Parathyroid adenoma (tissue), 2 donors: ENCODE measurements at regions not wholly inside any gene's neighbourhood (a gene's known extent, or its start where the extent isn't known, plus 50 kb on each side); places are given as distances from the start of the nearest gene placed in this dataset.

Experiments
- H2AFZ ChIP-seq: fragments of 300-600 bp; sonication (generic); one replicate; pipeline ENCODE4 v1.7.0; 2017; ENCODE audit warnings: antibody characterized with exemption, mild to moderate bottlenecking
- H3K27ac ChIP-seq: fragments of 300-600 bp; sonication (generic); one replicate; pipeline ENCODE4 v1.7.0; 2017
- H3K27me3 ChIP-seq: fragments of 300-600 bp; sonication (generic); one replicate; pipeline ENCODE4 v1.7.0; 2017; ENCODE audit warnings: low read length; ENCODE audit not compliant: control insufficient read depth, insufficient read depth
- H3K36me3 ChIP-seq: fragments of 300-600 bp; sonication (generic); one replicate; pipeline ENCODE4 v1.7.0; 2017; ENCODE audit warnings: low read length; ENCODE audit not compliant: control insufficient read depth, insufficient read depth
- H3K4me1 ChIP-seq: fragments of 300-600 bp; sonication (generic); one replicate; pipeline ENCODE4 v1.7.0; 2017; ENCODE audit warnings: control low read depth
- H3K4me2 ChIP-seq: fragments of 300-600 bp; sonication (generic); one replicate; pipeline ENCODE4 v1.7.0; 2017; ENCODE audit warnings: low read length
- H3K4me3 ChIP-seq: fragments of 300-600 bp; sonication (generic); one replicate; pipeline ENCODE4 v1.7.0; 2017; ENCODE audit warnings: low read depth, low read length
- H3K79me2 ChIP-seq: fragments of 300-600 bp; sonication (generic); one replicate; pipeline ENCODE4 v1.7.0; 2017; ENCODE audit warnings: control low read depth
- H3K9ac ChIP-seq: fragments of 300-600 bp; sonication (generic); one replicate; pipeline ENCODE4 v1.7.0; 2017; ENCODE audit warnings: mild to moderate bottlenecking
- H3K9me3 ChIP-seq: fragments of 300-600 bp; sonication (generic); one replicate; pipeline ENCODE4 v1.7.0; 2017; ENCODE audit warnings: low read length; ENCODE audit not compliant: control insufficient read depth
- CTCF ChIP-seq: fragments of 300-600 bp; sonication (generic); IDR thresholded peaks from one replicate; pipeline ENCODE4 v1.7.0; 2017; ENCODE audit warnings: antibody characterized with exemption, mild to moderate bottlenecking
- donor health status: primary hyperparathyroidism.

GRCh38 chr4:59039046-59039445 is 1928.9 kb upstream of the IGFBP7 start:
- H3K4me3 ChIP-seq = no peak overlapping the region
- no peaks in the 10 kb centered on the region for H3K4me1 ChIP-seq
- no peaks in the 10 kb centered on the region for H3K9me3 ChIP-seq
- no peaks in the 10 kb centered on the region for H3K27me3 ChIP-seq
- no peaks in the 10 kb centered on the region for H3K79me2 ChIP-seq
- H3K36me3 ChIP-seq = no peaks in the 10 kb centered on the region
- H2AFZ ChIP-seq = no peak overlapping the region
- no peak overlapping the region for H3K27ac ChIP-seq
- no peak overlapping the region for H3K9ac ChIP-seq
- no peak for TF ChIP-seq CTCF
- H3K4me2 ChIP-seq = no peak overlapping the region

GRCh38 chr4:59044286-59044900 is 1934.2 kb upstream of the IGFBP7 start:
- no peaks in the 10 kb centered on the region for H3K27me3 ChIP-seq
- H3K9ac ChIP-seq = no peak overlapping the region
- H3K27ac ChIP-seq = no peak overlapping the region
- H3K9me3 ChIP-seq = peaks cover 2% of the 10 kb centered on the region
- TF ChIP-seq CTCF = no peak
- no peak overlapping the region for H2AFZ ChIP-seq
- H3K36me3 ChIP-seq = no peaks in the 10 kb centered on the region
- no peaks in the 10 kb centered on the region for H3K79me2 ChIP-seq
- no peak overlapping the region for H3K4me3 ChIP-seq
- no peaks in the 10 kb centered on the region for H3K4me1 ChIP-seq
- H3K4me2 ChIP-seq = no peak overlapping the region

- H3K4me3 ChIP-seq = no peak overlapping the region
Observed at GRCh38 chr4:59054086-59054485, 1943.9 kb upstream of the IGFBP7 start.

GRCh38 chr4:59057804-59058203 is 1947.6 kb upstream of the IGFBP7 start:
- H3K9me3 ChIP-seq = no peaks in the 10 kb centered on the region
- no peak overlapping the region for H3K4me2 ChIP-seq
- TF ChIP-seq CTCF = no peak
- no peak overlapping the region for H2AFZ ChIP-seq
- H3K36me3 ChIP-seq = no peaks in the 10 kb centered on the region
- H3K27me3 ChIP-seq = no peaks in the 10 kb centered on the region
- no peak overlapping the region for H3K27ac ChIP-seq
- no peaks in the 10 kb centered on the region for H3K79me2 ChIP-seq
- no peaks in the 10 kb centered on the region for H3K4me1 ChIP-seq
- H3K9ac ChIP-seq = no peak overlapping the region
- no peak overlapping the region for H3K4me3 ChIP-seq

More at GRCh38 chr4:59054086-59054485, 1943.9 kb upstream of the IGFBP7 start:
- no peak for TF ChIP-seq CTCF
- no peaks in the 10 kb centered on the region for H3K27me3 ChIP-seq
- H2AFZ ChIP-seq = no peak overlapping the region
- H3K27ac ChIP-seq = no peak overlapping the region
- H3K9ac ChIP-seq = no peak overlapping the region
- H3K36me3 ChIP-seq = no peaks in the 10 kb centered on the region
- peaks cover under 1% of the 10 kb centered on the region for H3K9me3 ChIP-seq
- no peaks in the 10 kb centered on the region for H3K79me2 ChIP-seq
- no peak overlapping the region for H3K4me2 ChIP-seq
- no peaks in the 10 kb centered on the region for H3K4me1 ChIP-seq

- no peak for TF ChIP-seq CTCF
- H3K36me3 ChIP-seq = no peaks in the 10 kb centered on the region
- no peak overlapping the region for H3K4me3 ChIP-seq
- H3K4me1 ChIP-seq = no peaks in the 10 kb centered on the region
- no peak overlapping the region for H3K27ac ChIP-seq
- H3K79me2 ChIP-seq = no peaks in the 10 kb centered on the region
- no peak overlapping the region for H3K4me2 ChIP-seq
- H3K9ac ChIP-seq = no peak overlapping the region
- no peaks in the 10 kb centered on the region for H3K27me3 ChIP-seq
- no peaks in the 10 kb centered on the region for H3K9me3 ChIP-seq
- H2AFZ ChIP-seq = no peak overlapping the region
Observed at GRCh38 chr4:59058543-59058942, 1948.4 kb upstream of the IGFBP7 start.
